ENCODE measurements at regions not wholly inside any gene's neighbourhood (a gene's known extent, or its start where the extent isn't known, plus 50 kb on each side); places are given as distances from the start of the nearest gene placed in this dataset.

DNA sequence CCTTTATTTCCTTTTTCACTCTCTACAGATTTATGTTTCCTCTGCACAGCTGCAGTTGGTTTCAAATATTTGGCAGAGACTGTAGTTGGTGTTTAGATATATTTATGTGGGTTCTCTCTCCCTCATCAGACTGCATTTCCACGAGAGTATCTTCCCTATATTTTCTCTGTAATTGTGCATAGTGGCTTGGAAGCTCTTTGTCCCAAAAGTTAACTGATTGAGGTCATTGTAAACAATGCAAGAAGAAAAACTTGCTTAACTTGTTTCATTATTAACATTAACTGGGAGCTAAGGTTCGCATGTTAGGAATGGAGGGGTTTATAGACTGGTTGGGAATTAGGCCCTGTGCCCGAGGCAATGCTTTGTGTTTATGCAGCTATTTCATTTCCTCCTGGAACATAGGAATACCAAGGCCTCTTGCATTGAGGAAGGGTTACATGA lies 216.9 kb upstream of the HMGA2 start:
- H3K4me3 ChIP-seq: no peak overlapping the region
- peaks cover 16% of the 10 kb centered on the region for H3K4me1 ChIP-seq
- intact Hi-C loops (cut with DNase I): no loop called here
- no peak overlapping the region for H3K27ac ChIP-seq
- H3K36me3 ChIP-seq: no peaks in the 10 kb centered on the region
- DNase-seq (ENCODE audit: extremely low spot score in 2 of 2): no peak
- H3K27me3 ChIP-seq: no peaks in the 10 kb centered on the region
- H3K9me3 ChIP-seq: no peaks in the 10 kb centered on the region
- no peak for TF ChIP-seq POLR2AphosphoS5 (IDR thresholded peaks at IDR 0.05; ENCODE audit: insufficient read depth in 1 of 2, low read depth in 1 of 2)
- no peak for TF ChIP-seq POLR2A (IDR thresholded peaks at IDR 0.05)
- TF ChIP-seq, protein P1, sequence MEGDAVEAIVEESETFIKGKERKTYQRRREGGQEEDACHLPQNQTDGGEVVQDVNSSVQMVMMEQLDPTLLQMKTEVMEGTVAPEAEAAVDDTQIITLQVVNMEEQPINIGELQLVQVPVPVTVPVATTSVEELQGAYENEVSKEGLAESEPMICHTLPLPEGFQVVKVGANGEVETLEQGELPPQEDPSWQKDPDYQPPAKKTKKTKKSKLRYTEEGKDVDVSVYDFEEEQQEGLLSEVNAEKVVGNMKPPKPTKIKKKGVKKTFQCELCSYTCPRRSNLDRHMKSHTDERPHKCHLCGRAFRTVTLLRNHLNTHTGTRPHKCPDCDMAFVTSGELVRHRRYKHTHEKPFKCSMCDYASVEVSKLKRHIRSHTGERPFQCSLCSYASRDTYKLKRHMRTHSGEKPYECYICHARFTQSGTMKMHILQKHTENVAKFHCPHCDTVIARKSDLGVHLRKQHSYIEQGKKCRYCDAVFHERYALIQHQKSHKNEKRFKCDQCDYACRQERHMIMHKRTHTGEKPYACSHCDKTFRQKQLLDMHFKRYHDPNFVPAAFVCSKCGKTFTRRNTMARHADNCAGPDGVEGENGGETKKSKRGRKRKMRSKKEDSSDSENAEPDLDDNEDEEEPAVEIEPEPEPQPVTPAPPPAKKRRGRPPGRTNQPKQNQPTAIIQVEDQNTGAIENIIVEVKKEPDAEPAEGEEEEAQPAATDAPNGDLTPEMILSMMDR (IDR thresholded peaks at IDR 0.05): no peak

DNA sequence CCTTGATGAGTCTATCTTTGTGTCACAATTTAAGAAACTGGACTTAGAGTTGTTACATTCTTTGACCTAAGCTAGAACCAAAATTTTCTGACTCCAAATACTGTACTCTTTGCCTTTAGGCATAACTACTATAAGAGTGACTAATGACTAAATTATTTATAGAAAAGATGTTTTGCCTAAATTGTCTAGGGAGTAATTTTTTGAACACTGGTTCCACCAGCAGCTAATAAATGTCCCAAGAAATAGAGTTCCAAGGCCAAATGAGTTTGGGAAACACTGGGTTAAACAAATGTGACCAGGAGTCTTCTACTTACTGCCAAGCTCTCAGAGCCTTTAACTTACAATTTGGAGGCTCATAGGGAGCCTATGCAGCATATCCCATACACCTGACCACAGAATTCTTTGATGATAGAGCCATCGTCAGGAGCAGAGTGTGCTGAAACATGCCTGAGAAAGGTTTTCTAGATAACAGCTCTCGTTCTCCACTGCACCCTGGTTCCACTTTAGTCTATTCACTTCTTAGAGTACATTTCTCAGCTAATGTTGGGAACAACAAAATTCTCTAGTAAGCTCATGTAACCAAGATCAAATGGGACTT lies 215.9 kb upstream of the HMGA2 start:
- Histone ChIP-seq H3K9me3 (no peaks in the 10 kb centered on the region), H3K4me3 (no peak overlapping the region), H3K4me1 (peaks cover 6% of the 10 kb centered on the region), H3K36me3 (no peaks in the 10 kb centered on the region), H3K27me3 (no peaks in the 10 kb centered on the region), H3K27ac (no peak overlapping the region)
- intact Hi-C loops (cut with DNase I): no loop called here
- no peak for DNase-seq (ENCODE audit: extremely low spot score in 2 of 2)
- TF ChIP-seq POLR2A (IDR thresholded peaks at IDR 0.05) (no peak), POLR2AphosphoS5 (IDR thresholded peaks at IDR 0.05; ENCODE audit: insufficient read depth in 1 of 2, low read depth in 1 of 2) (no peak)
- TF ChIP-seq, protein P1 (IDR thresholded peaks at IDR 0.05): no peak

DNA sequence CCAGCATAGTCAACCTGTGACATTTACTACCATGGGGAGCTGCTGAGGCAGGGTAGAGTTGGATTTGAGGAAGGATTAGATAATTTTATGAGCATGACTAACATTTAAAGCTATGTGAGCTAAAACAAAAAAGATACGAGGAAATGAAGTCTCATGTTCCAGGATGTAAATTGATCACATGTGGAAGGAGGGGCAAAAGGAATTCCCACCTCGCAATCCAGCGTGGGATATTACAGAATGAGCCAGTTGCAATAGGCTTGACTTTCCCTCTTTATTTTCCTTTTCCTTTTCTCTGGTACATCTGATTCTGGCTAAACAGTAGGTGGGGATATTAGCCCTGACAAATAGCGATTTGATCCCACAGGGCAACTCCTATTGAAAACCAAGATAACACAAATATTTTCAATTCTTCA lies 214.9 kb upstream of the HMGA2 start:
- no peak for TF ChIP-seq POLR2AphosphoS5 (IDR thresholded peaks at IDR 0.05; ENCODE audit: insufficient read depth in 1 of 2, low read depth in 1 of 2)
- H3K27me3 ChIP-seq: no peaks in the 10 kb centered on the region
- no peak overlapping the region for H3K27ac ChIP-seq
- no peaks in the 10 kb centered on the region for H3K4me1 ChIP-seq
- no peaks in the 10 kb centered on the region for H3K9me3 ChIP-seq
- intact Hi-C loops (cut with DNase I): no loop called here
- no peak for DNase-seq (ENCODE audit: extremely low spot score in 2 of 2)
- no peak overlapping the region for H3K4me3 ChIP-seq
- no peaks in the 10 kb centered on the region for H3K36me3 ChIP-seq

DNA sequence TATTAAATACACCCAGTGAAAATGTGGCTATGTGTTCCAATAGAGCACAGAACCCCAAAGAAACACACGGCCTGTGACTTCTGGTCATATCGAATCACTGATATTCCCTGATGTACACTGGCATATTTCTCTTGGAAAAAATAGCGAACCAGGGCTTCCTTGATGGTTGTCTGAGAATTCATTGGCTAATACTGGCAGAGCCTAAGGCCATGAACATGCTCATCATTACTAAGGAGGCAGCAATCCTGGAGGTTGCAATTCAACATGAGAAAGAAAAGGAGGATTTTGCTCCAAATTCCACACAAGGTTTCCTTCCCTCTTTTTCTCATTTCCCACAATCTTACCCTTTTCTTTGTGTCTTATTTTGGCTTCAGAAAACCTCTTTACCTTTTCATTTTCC lies 212.9 kb upstream of the HMGA2 start:
- intact Hi-C loops (cut with DNase I): no loop called here

DNA sequence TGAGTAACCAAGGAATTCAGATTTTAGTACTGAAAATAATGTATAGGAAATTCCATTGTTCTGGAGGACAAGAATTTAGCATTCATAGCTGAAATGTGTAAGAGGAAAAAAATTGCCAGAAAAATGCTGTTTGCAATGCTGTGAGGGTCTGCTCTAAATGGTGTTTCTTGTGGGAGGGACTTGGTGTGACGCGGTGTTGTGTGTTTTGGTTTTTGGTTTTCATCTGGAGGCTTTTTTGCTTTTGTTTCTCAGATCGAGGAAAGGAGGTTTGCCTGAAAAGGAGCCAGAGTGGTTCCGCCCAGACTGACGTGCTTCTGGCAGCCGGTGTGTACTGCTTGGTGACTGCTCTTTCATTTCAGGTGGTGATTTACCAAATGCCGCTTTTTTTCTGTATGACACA lies 211.8 kb upstream of the HMGA2 start:
- intact Hi-C loops (cut with DNase I): no loop called here
- H3K36me3 ChIP-seq: no peaks in the 10 kb centered on the region
- TF ChIP-seq POLR2A (IDR thresholded peaks at IDR 0.05) (no peak), POLR2AphosphoS5 (IDR thresholded peaks at IDR 0.05; ENCODE audit: insufficient read depth in 1 of 2, low read depth in 1 of 2) (no peak)
- TF ChIP-seq, protein P1 (IDR thresholded peaks at IDR 0.05): no peak

More for the DNA sequence above, 212.9 kb upstream of the HMGA2 start:
- Histone ChIP-seq H3K27ac (no peak overlapping the region), H3K9me3 (no peaks in the 10 kb centered on the region), H3K4me3 (no peak overlapping the region), H3K4me1 (no peaks in the 10 kb centered on the region), H3K36me3 (no peaks in the 10 kb centered on the region), H3K27me3 (no peaks in the 10 kb centered on the region)
- no peak for DNase-seq (ENCODE audit: extremely low spot score in 2 of 2)
- TF ChIP-seq POLR2A (IDR thresholded peaks at IDR 0.05) (no peak), POLR2AphosphoS5 (IDR thresholded peaks at IDR 0.05; ENCODE audit: insufficient read depth in 1 of 2, low read depth in 1 of 2) (no peak)
- TF ChIP-seq, protein P1 (IDR thresholded peaks at IDR 0.05): no peak

More for the DNA sequence above, 211.8 kb upstream of the HMGA2 start:
- H3K9me3 ChIP-seq: no peaks in the 10 kb centered on the region
- H3K27me3 ChIP-seq: no peaks in the 10 kb centered on the region
- no peak for DNase-seq (ENCODE audit: extremely low spot score in 2 of 2)
- H3K4me3 ChIP-seq: no peak overlapping the region
- no peak overlapping the region for H3K27ac ChIP-seq
- no peaks in the 10 kb centered on the region for H3K4me1 ChIP-seq

All from vagina (tissue), 2 donors.